Transverse colon (tissue), 4 donors: ENCODE measurements at regions not wholly inside any gene's neighbourhood (a gene's known extent, or its start where the extent isn't known, plus 50 kb on each side); places are given as distances from the start of the nearest gene placed in this dataset.
A peak's percentile ranks its signal among the peaks of the same experiment; 100 is the strongest.

Experiments
- DNase-seq: peaks from one replicate; pipeline ENCODE4 v3.0.0-alpha.2; 2019
- H3K27ac ChIP-seq, 4 donors: fragments of 200-600 bp; sonication (generic); 2 replicates each; pipeline ENCODE4 v1.5.1; 2016 to 2018; ENCODE audit warnings: inconsistent platforms in 4 of 4
- H3K27me3 ChIP-seq: fragments of 200-600 bp; sonication (generic); 2 replicates; pipeline ENCODE4 v1.5.1; 2017; ENCODE audit warnings: inconsistent platforms
- H3K36me3 ChIP-seq, 4 donors: fragments of 200-600 bp; sonication (generic); 2 replicates each; pipeline ENCODE4 v1.5.1; 2017 to 2019; ENCODE audit warnings: inconsistent platforms in 4 of 4
- H3K4me1 ChIP-seq, 4 donors: fragments of 200-600 bp; sonication (generic); 2 replicates each; pipeline ENCODE4 v1.5.1; 2017 to 2020; ENCODE audit warnings: inconsistent platforms in 4 of 4
- H3K4me3 ChIP-seq, 4 donors: fragments of 200-600 bp; sonication (generic); 1 replicate in 1 of 4; 2 replicates in 3 of 4; pipeline versions ENCODE4 v1.5.1 to v1.6.1; 2017 to 2019; ENCODE audit warnings: inconsistent platforms in 4 of 4
- H3K9me3 ChIP-seq, 2 donors: fragments of 200-600 bp; sonication (generic); 2 replicates each; pipeline ENCODE4 v1.5.1; 2017 to 2019; ENCODE audit warnings: inconsistent platforms in 2 of 2
- EP300 ChIP-seq: sonication (generic); formaldehyde crosslinking; IDR thresholded peaks from one replicate; pipeline ENCODE4 v1.6.1; 2017; ENCODE audit warnings: antibody characterized with exemption, low read depth
- POLR2A ChIP-seq: fragments of 450-650 bp; IDR thresholded peaks from one replicate; pipeline ENCODE4 v1.6.1; 2016; ENCODE audit warnings: antibody characterized with exemption, mild to moderate bottlenecking, moderate library complexity
- POLR2AphosphoS5 ChIP-seq, 3 donors: sonication (generic); formaldehyde crosslinking; IDR thresholded peaks; one replicate each; pipeline ENCODE4 v1.6.1; 2016; ENCODE audit warnings: antibody characterized with exemption in 3 of 3
- WGBS, 2 donors: methylation state at CpG; one replicate each; pipeline ENCODE4 v1.1.5; 2018; ENCODE audit warnings: low coverage in 1 of 2; 5-methylcytosine and 5-hydroxymethylcytosine counted together
- in situ Hi-C, 4 donors: fragments of 200-750 bp; cut with MboI; loops; one replicate each; pipeline versions ENCODE4 v1.15.0 to v1.15.1; 2017; ENCODE audit warnings: low sequenced_read_pairs in 3 of 4, low pct_ligation_motif_present in 1 of 4, low pct_unique_long_range_greater_than_20kb in 1 of 4
- intact Hi-C: fragments of 100-400 bp; cut with DNase I; formaldehyde crosslinking; loops from one replicate; pipeline ENCODE4 v1.15.1; 2023; ENCODE audit warnings: low total_unique reads
- TF ChIP-seq, protein P1 (sequence below), 5 experiments: fragments of 200-600 bp in 3 of 5; fragments of 450-650 bp in 2 of 5; sonication (generic) in 3 of 5; IDR thresholded peaks; 1 replicate in 2 of 5; 2 replicates in 3 of 5; pipeline ENCODE4 v1.5.1; 2016 to 2017; ENCODE audit warnings: antibody characterized with exemption in 5 of 5, inconsistent platforms in 3 of 5, mild to moderate bottlenecking in 2 of 5, moderate library complexity in 1 of 5

DNA sequence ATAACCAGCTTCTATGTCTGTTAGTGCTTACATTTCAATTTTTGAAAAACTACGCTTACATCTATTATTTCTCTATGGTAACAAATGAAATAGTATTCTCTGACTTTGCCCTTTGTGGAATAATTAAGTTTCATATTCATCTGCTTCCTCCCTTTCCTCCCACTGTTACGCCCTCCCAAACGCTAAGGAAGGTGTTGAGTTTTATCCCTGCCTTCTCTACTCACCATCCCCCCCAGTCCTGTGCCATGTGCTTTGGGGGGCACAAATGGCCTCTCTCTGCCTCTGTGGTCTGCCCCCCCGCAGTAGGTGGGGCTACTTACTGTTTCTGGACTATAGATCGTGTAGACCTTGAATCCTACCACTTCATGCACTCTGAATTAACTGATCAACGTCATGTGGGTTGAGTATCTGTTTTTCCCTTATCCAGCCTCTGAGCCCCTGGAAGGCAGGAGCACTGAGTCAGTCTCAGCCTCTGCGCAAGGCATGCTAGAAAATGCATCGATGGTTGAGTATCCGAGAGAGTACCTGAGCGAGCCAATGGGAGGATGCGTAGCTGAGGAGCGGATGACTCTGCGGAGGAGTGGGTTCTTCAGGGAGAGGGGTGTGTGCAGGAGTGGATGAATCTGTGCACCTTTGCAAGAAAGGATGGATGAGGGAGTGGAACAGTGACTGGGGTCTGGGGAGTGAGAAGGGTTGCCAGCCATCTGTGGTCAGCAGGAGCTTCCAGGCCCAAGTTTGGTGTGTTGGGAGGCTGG is 114.5 kb upstream of the RTL1 start:
- H3K27me3 ChIP-seq = no peaks in the 10 kb centered on the region
- H3K36me3 ChIP-seq = no peaks in the 10 kb centered on the region
- H3K27ac ChIP-seq = no peak overlapping the region
- DNase-seq = peak; percentile 1
- no peaks in the 10 kb centered on the region for H3K9me3 ChIP-seq
- in situ Hi-C loops (no loop called here), intact Hi-C loops (no loop called here)
- H3K4me1 ChIP-seq = no peaks in the 10 kb centered on the region
- TF ChIP-seq POLR2AphosphoS5 (IDR thresholded peaks at IDR 0.05) (no peak), POLR2A (no peak), EP300 (no peak)
- TF ChIP-seq, protein P1, sequence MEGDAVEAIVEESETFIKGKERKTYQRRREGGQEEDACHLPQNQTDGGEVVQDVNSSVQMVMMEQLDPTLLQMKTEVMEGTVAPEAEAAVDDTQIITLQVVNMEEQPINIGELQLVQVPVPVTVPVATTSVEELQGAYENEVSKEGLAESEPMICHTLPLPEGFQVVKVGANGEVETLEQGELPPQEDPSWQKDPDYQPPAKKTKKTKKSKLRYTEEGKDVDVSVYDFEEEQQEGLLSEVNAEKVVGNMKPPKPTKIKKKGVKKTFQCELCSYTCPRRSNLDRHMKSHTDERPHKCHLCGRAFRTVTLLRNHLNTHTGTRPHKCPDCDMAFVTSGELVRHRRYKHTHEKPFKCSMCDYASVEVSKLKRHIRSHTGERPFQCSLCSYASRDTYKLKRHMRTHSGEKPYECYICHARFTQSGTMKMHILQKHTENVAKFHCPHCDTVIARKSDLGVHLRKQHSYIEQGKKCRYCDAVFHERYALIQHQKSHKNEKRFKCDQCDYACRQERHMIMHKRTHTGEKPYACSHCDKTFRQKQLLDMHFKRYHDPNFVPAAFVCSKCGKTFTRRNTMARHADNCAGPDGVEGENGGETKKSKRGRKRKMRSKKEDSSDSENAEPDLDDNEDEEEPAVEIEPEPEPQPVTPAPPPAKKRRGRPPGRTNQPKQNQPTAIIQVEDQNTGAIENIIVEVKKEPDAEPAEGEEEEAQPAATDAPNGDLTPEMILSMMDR (IDR thresholded peaks at IDR 0.05) = no peak
- no peak overlapping the region for H3K4me3 ChIP-seq
- WGBS, 2 donors = 82 to 87% methylated on average over 9 to 13 of the region's 13 CpGs

DNA sequence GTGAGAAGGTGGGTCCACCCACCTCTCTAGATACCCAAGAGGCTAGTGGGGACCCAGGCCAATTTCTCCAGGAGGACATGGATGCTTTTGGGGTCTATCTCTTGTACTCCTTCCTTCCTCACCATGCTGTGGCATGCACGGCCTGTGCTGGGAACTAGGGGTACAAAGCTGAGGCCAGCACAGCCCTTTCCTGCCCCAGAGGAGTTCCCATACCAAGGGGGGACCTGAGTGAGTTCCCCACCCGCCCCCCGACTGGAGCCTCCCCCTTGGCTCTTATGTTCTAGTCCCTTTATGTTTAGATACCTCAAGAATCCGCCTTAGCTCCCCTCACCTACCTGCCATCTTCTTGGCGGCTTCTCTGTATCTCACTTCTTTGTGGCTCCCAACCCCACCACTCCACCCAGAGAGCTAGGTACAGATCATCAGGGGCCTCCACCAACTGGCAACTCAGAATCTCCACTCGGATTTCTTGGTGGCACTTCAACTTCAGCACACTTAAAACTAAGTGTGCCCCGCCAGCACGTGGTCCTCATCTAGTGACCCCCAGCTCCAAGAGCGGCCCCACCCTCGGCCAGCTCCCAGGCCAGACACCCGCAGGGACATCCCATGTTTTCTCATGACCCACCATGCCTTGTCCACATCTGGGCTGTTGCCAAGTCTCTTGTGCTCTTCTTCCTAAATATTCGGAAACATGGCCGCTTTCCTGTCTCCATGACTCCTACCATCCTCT is 115.2 kb upstream of the RTL1 start:
- H3K4me3 ChIP-seq = no peak overlapping the region
- DNase-seq = peak; percentile 4
- WGBS, 2 donors = 87 to 98% methylated on average over 7 to 13 of the region's 13 CpGs
- H3K27me3 ChIP-seq = no peaks in the 10 kb centered on the region
- H3K4me1 ChIP-seq = no peaks in the 10 kb centered on the region
- H3K27ac ChIP-seq = no peak overlapping the region
- TF ChIP-seq POLR2A (no peak), POLR2AphosphoS5 (IDR thresholded peaks at IDR 0.05) (no peak), EP300 (no peak)
- TF ChIP-seq, protein P1 (IDR thresholded peaks at IDR 0.05) = no peak
- intact Hi-C loops = no loop called here
- no peaks in the 10 kb centered on the region for H3K9me3 ChIP-seq
- no peaks in the 10 kb centered on the region for H3K36me3 ChIP-seq
- in situ Hi-C loops = no loop called here

DNA sequence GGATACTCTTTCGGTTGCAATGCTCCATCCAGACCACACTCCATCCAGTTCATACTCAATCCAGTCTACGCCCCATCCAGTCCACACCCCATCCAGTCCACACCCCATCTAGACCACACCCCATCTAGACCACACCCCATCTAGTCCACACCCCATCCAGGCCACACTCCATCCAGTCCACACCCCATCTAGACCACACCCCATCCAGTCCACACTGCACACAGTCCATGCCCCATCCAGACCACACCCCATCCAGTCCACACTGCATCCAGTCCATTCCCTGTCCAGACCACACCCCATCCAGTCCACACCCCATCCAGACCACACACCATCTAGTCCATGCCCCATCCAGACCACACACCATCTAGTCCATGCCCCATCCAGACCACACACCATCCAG is 116.0 kb upstream of the RTL1 start:
- TF ChIP-seq, protein P1 (IDR thresholded peaks at IDR 0.05) = no peak
- TF ChIP-seq POLR2A (no peak), POLR2AphosphoS5 (IDR thresholded peaks at IDR 0.05) (no peak), EP300 (no peak)
- intact Hi-C loops = no loop called here
- Histone ChIP-seq H3K27me3 (no peaks in the 10 kb centered on the region), H3K4me3 (no peak overlapping the region), H3K27ac (no peak overlapping the region), H3K9me3 (no peaks in the 10 kb centered on the region), H3K4me1 (no peaks in the 10 kb centered on the region), H3K36me3 (no peaks in the 10 kb centered on the region)
- DNase-seq = peak; percentile 4
- 89 to 100% methylated on average over 1 to 2 of the region's 2 CpGs for WGBS, 2 donors
- in situ Hi-C loops = no loop called here

DNA sequence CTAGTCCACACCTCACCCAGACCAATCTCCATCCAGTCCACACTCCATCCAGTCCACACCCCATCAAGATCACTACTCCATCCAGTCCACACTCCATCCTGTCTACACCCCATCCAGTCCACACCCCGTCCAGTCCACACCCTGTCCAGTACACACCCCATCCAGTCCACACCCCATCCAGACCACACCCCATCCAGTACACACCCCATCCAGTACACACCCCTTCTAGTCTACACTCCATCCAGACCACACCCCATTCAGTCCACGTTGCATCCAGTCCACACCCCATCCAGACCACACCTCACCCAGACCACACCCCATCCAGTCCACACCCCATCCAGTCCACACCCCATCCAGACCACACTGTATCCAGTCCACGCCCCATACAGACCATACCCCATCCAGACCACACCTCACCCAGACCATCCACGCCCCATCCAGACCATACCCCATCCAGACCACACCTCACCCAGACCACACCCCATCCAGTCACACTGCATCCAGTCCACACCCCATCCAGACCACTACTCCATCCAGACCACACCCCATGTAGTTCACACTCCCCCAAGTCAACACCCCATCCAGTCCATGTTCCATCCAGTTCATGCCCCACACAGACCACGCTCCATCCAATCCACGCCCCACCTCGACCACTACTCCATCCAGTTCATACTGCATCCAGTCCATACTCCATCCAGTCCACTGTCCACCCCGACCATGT is 116.6 kb upstream of the RTL1 start:
- TF ChIP-seq, protein P1 (IDR thresholded peaks at IDR 0.05) = no peak
- TF ChIP-seq EP300 (no peak), POLR2AphosphoS5 (IDR thresholded peaks at IDR 0.05) (no peak), POLR2A (no peak)

More for the DNA sequence above, 116.6 kb upstream of the RTL1 start:
- in situ Hi-C loops = no loop called here
- DNase-seq = peak; percentile 2
- H3K36me3 ChIP-seq = no peaks in the 10 kb centered on the region
- no peaks in the 10 kb centered on the region for H3K27me3 ChIP-seq
- no peaks in the 10 kb centered on the region for H3K9me3 ChIP-seq
- intact Hi-C loops = no loop called here
- WGBS, 2 donors = 69 to 75% methylated on average over 7 to 8 of the region's 8 CpGs
- H3K4me3 ChIP-seq = no peak overlapping the region
- no peak overlapping the region for H3K27ac ChIP-seq
- no peaks in the 10 kb centered on the region for H3K4me1 ChIP-seq
